Gastroesophageal sphincter (tissue), 3 donors: ENCODE measurements at regions not wholly inside any gene's neighbourhood (a gene's known extent, or its start where the extent isn't known, plus 50 kb on each side); places are given as distances from the start of the nearest gene placed in this dataset.

Experiments used
- EP300 ChIP-seq: sonication (generic); formaldehyde crosslinking; IDR thresholded peaks from one replicate; pipeline ENCODE4 v1.6.1; 2017; ENCODE audit warnings: antibody characterized with exemption, mild to moderate bottlenecking
- POLR2A ChIP-seq, 2 donors: fragments of 450-650 bp; IDR thresholded peaks; one replicate each; pipeline ENCODE4 v1.6.1; 2017; ENCODE audit warnings: antibody characterized with exemption in 2 of 2, mild to moderate bottlenecking in 2 of 2, moderate library complexity in 1 of 2
- POLR2AphosphoS5 ChIP-seq: sonication (generic); formaldehyde crosslinking; IDR thresholded peaks from one replicate; pipeline ENCODE4 v1.6.1; 2017; ENCODE audit warnings: antibody characterized with exemption
- TF ChIP-seq, protein P1 (sequence below), 4 experiments: fragments of 200-600 bp in 2 of 4; fragments of 450-650 bp in 2 of 4; sonication (generic) in 1 of 4; IDR thresholded peaks; one replicate each; pipeline ENCODE4 v1.5.1; 2017 to 2019; ENCODE audit warnings: antibody characterized with exemption in 4 of 4, mild to moderate bottlenecking in 2 of 4, moderate library complexity in 2 of 4

- TF ChIP-seq POLR2AphosphoS5, result no peak
- TF ChIP-seq, protein P1, sequence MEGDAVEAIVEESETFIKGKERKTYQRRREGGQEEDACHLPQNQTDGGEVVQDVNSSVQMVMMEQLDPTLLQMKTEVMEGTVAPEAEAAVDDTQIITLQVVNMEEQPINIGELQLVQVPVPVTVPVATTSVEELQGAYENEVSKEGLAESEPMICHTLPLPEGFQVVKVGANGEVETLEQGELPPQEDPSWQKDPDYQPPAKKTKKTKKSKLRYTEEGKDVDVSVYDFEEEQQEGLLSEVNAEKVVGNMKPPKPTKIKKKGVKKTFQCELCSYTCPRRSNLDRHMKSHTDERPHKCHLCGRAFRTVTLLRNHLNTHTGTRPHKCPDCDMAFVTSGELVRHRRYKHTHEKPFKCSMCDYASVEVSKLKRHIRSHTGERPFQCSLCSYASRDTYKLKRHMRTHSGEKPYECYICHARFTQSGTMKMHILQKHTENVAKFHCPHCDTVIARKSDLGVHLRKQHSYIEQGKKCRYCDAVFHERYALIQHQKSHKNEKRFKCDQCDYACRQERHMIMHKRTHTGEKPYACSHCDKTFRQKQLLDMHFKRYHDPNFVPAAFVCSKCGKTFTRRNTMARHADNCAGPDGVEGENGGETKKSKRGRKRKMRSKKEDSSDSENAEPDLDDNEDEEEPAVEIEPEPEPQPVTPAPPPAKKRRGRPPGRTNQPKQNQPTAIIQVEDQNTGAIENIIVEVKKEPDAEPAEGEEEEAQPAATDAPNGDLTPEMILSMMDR (IDR thresholded peaks at IDR 0.05), result no peak
- no peak for TF ChIP-seq POLR2A (IDR thresholded peaks at IDR 0.05)
- TF ChIP-seq EP300, result no peak
Observed at GRCh38 chr6:152848919-152849318, 98.3 kb downstream of the VIP start.
